Coronary artery (tissue), 2 donors: ENCODE measurements at regions not wholly inside any gene's neighbourhood (a gene's known extent, or its start where the extent isn't known, plus 50 kb on each side); places are given as distances from the start of the nearest gene placed in this dataset.

Experiments used
- DNase-seq: peaks from one replicate; pipeline ENCODE4 v3.0.0-alpha.2; 2017; ENCODE audit warnings: low spot score
- H3K27ac ChIP-seq, 2 donors: fragments of 200-600 bp; sonication (generic); one replicate each; pipeline ENCODE4 v1.5.1; 2016 to 2019
- H3K4me3 ChIP-seq: fragments of 200-600 bp; sonication (generic); 2 replicates; pipeline ENCODE4 v1.5.1; 2016; ENCODE audit warnings: mild to moderate bottlenecking, moderate library complexity
- TF ChIP-seq, protein P1 (sequence below): fragments of 200-600 bp; sonication (generic); IDR thresholded peaks from one replicate; pipeline ENCODE4 v1.5.1; 2019; ENCODE audit warnings: antibody characterized with exemption

DNA sequence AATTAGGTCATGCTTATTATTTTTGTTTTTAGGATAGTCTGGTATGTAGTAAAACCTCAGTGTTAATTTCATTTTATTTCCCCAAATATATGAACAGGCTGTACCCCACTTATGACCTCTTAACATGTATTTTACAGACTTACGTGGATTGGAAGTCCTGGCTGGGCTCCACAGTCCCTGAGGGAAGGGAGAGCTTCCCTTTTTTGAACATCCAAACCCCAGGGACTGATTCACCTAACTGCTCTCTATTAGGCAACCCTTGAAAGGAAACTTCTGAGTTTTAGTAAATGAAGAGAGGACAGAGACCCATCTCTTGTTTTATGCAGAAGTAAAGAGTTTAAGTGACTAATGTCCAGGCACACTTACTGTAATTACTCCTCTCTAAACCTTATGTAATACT, 233.1 kb upstream of the SPRY1 start:
- no peak for DNase-seq
- H3K27ac ChIP-seq = no peak overlapping the region
- TF ChIP-seq, protein P1, sequence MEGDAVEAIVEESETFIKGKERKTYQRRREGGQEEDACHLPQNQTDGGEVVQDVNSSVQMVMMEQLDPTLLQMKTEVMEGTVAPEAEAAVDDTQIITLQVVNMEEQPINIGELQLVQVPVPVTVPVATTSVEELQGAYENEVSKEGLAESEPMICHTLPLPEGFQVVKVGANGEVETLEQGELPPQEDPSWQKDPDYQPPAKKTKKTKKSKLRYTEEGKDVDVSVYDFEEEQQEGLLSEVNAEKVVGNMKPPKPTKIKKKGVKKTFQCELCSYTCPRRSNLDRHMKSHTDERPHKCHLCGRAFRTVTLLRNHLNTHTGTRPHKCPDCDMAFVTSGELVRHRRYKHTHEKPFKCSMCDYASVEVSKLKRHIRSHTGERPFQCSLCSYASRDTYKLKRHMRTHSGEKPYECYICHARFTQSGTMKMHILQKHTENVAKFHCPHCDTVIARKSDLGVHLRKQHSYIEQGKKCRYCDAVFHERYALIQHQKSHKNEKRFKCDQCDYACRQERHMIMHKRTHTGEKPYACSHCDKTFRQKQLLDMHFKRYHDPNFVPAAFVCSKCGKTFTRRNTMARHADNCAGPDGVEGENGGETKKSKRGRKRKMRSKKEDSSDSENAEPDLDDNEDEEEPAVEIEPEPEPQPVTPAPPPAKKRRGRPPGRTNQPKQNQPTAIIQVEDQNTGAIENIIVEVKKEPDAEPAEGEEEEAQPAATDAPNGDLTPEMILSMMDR = no peak
- no peak overlapping the region for H3K4me3 ChIP-seq

DNA sequence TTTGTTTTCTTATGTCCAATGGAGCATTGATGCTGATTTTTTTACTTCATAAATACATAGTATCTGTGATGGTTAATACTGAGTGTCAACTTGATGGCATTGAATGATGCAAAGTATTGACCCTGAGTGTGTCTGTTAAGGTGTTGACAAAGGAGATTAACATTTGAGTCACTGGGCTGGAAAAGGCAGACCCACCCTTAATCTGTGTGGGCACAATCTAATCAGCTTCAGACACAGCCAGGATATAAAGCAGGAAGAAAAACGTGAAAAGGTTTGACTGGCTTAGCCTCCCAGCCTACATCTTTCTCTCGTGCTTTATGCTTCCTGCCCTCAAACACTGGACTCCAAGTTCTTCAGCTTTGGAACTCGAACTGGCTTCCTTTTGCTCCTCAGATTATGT, 230.6 kb upstream of the SPRY1 start:
- H3K27ac ChIP-seq = no peak overlapping the region
- no peak for DNase-seq
- TF ChIP-seq, protein P1 = no peak
- H3K4me3 ChIP-seq = no peak overlapping the region

DNA sequence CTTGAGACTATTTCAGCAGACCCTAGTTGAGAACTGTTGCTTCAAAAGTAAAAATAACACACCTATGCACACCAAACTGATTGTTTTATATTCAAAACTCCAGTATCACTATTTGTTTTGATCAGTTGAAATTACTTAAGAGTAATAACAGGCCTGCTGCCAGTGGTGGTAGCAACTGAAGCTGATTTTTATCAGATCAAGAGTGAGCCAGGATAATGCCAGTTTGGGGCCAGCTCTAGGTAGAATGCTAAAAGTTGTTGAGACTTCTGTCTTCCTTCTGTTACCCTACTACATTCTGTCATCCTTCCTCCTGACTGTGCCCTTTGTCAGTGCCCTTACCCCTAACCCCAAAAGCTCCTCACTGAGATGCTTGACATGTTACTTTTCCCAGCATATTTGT, 228.7 kb upstream of the SPRY1 start:
- no peak overlapping the region for H3K27ac ChIP-seq
- no peak for DNase-seq
- no peak overlapping the region for H3K4me3 ChIP-seq
- TF ChIP-seq, protein P1 = no peak

DNA sequence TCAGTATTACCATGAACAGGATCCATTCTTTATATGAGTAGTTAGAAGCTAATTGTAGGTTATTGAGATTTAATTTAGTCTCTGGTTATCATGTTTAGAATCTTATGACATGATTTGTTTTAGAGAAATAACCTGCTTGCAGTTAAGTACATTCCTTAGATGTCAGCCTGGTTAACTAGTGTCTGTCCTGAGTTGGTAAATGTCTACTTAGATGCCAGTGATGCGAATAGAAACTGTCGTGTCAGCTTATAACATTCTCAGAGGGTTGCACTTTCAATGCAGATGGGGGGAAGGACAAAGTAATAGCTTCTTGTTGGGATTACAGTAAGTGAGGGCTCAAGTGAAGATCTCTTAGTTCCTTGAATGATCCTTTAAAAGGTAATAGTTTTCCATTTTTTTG, 227.8 kb upstream of the SPRY1 start:
- no peak overlapping the region for H3K4me3 ChIP-seq
- H3K27ac ChIP-seq = no peak overlapping the region
- TF ChIP-seq, protein P1 = no peak
- no peak for DNase-seq

DNA sequence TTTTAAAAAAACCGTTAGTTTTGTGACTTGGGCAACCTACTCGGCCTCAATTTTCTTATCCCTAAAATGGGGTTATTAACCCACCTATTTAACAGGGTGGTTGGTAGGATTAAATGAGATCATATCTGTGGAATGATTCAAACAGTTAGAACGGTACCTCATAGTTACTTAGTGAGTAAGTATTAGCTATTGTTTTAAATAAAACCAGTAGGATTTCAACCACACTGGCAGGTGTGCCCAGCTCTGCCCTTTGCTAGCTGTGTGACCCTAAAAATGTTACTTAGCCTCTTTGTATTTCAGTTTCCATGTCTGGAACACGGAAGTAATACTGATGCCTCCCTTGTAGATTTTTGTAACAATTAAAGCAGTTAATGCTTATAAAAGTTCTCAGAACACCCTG, 225.8 kb upstream of the SPRY1 start:
- no peak for DNase-seq
- TF ChIP-seq, protein P1 = no peak
- Histone ChIP-seq H3K27ac (no peak overlapping the region), H3K4me3 (no peak overlapping the region)

DNA sequence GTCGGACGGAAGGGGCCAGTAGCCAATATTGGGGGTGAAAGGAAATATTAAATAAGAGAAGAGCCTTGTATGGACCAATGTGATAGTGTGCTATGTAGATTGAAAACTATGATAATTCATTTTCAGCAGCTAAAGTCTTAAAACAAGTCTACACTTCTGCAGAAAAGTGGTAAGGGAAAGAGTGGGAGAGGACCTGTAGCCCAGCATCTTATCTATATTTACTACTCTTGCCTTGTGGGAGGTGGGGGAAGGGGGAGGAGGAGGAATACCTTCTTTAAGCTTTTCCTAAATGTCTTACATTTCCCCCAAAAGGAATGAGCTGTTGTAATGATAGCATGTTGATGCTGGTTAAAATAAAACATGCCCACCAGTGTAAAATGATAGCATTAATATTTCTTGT, 220.0 kb upstream of the SPRY1 start:
- TF ChIP-seq, protein P1 = no peak
- DNase-seq = no peak
- no peak overlapping the region for H3K27ac ChIP-seq
- H3K4me3 ChIP-seq = no peak overlapping the region

DNA sequence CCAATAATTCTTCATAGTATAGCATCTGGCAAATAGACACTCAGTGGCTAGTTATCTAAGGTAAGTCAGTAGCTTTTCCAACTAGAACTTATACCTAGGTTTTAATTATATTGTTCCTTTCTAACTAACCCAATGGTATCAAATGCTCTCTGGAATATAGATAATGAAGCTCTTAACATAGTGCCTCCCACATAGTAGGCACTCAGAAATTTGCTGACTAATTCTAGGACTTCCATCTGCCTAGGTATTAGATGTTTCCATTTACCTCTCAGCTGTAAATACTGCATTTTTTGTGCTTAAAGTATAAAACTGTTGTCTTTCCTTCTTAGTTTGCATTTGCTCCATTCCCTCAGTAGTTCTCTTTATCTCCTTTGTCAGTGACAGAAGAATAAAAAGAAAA, 214.3 kb upstream of the SPRY1 start:
- DNase-seq = no peak
- H3K4me3 ChIP-seq = no peak overlapping the region
- no peak overlapping the region for H3K27ac ChIP-seq
- TF ChIP-seq, protein P1 = no peak
